Epithelial cell of proximal tubule (primary cell): ENCODE measurements at regions not wholly inside any gene's neighbourhood (a gene's known extent, or its start where the extent isn't known, plus 50 kb on each side); places are given as distances from the start of the nearest gene placed in this dataset.

Experiments
- DNase-seq: peaks from one replicate; pipeline ENCODE4 v3.0.0-alpha.2; 2011; ENCODE audit warnings: low read depth
- H3K4me3 ChIP-seq: 2 replicates; pipeline ENCODE4 v1.5.1; 2011; ENCODE audit warnings: low read depth, mild to moderate bottlenecking, low read length
- CTCF ChIP-seq: conservative IDR thresholded peaks from 2 replicates; pipeline ENCODE4 v1.5.1; 2012; ENCODE audit warnings: low read depth, mild to moderate bottlenecking, low read length

GRCh38 chr1:14439015-14439414 is 159.5 kb upstream of the KAZN start:
- no peak for DNase-seq
- TF ChIP-seq CTCF: no peak

DNA sequence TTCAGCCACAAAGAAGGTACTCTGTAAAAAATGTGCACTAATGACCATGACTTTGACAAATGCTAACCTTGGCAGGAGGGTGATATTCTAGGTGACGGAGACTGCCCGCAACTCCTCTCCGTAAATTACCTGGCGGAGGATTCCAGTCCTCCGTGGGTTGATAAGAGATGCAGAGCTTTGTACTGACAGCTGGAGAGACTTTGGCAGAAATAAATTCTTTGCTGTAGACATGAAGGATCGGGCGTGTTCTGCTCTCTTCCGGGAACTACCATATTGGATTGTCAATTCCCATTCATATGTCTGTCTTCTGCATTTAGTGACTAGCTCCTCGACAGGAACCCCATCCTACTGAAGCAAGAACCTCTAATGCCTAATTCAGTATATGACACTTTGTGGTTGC is 158.3 kb upstream of the KAZN start:
- H3K4me3 ChIP-seq: no peak overlapping the region
- no peak for TF ChIP-seq CTCF
- DNase-seq: no peak

More at GRCh38 chr1:14439015-14439414, 159.5 kb upstream of the KAZN start:
- no peak overlapping the region for H3K4me3 ChIP-seq

DNA sequence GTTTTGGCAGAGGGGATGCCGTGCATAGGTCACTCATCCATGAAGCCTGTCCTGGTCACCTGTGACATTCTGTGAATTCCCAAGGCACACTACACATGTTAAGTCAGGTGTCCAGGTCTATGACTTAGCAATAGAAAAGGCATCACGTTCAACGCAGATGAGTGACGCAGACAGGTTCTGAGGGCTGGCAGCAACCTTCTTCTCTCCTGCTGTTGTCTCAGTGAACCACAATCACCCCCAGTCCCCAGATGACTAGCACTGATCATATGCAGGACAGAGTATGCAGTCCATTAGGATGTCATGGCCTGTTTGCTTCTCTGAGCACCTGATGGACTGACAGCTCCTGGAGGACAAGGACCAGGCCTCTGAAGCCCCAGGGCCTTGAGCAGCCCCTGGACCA is 157.8 kb upstream of the KAZN start:
- no peak for DNase-seq
- H3K4me3 ChIP-seq: no peak overlapping the region
- no peak for TF ChIP-seq CTCF

GRCh38 chr1:14441302-14441741 is 157.2 kb upstream of the KAZN start:
- DNase-seq: no peak
- no peak overlapping the region for H3K4me3 ChIP-seq
- no peak for TF ChIP-seq CTCF

GRCh38 chr1:14442669-14443068 is 155.8 kb upstream of the KAZN start:
- no peak for TF ChIP-seq CTCF
- no peak overlapping the region for H3K4me3 ChIP-seq
- DNase-seq: no peak

GRCh38 chr1:14443164-14443787 is 155.2 kb upstream of the KAZN start:
- no peak for TF ChIP-seq CTCF
- no peak for DNase-seq
- no peak overlapping the region for H3K4me3 ChIP-seq

DNA sequence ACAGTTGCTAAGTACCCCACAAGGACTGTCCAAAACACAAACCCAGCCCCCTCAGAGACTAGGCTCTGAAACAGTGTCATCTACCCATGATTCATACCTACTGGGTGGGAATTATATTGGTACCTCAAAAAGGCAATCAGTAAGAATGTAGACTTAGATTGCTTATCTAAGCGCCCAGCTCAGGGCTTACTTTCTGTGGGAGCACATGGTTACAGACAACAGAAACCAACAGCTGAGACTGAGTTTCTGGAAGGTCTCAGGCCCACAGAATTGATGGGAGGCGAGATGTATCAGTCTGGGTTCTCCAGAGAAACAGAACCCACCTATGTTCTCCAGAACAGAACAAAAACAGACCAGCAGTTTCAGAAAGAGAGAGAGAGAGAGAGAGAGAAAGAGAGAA is 147.3 kb upstream of the KAZN start:
- DNase-seq: no peak
- TF ChIP-seq CTCF: no peak
- H3K4me3 ChIP-seq: no peak overlapping the region
